GM12878 (cell line): ENCODE measurements at regions not wholly inside any gene's neighbourhood (a gene's known extent, or its start where the extent isn't known, plus 50 kb on each side); places are given as distances from the start of the nearest gene placed in this dataset.

Experiments used
- ATAC-seq: fragments of 200-7000 bp; cut with Tn5 transposase; 3 replicates; pipeline ENCODE4 v1.9.1; 2020; ENCODE audit warnings: mild to moderate bottlenecking, moderate library complexity
- BruUV-seq: library from RNA; stranded (reverse); fragments of 400-500 nt; replicated peaks from 2 replicates; lab custom pipeline; 2021; lab: Mats Ljungman, UMichigan
- CTCF ChIA-PET: fragments of 300-600 bp; sonication (Branson Sonifier 250); formaldehyde crosslinking; extraction: SDS; loops from one replicate; lab custom pipeline; 2021; ENCODE audit warnings: inconsistent platforms; lab: Yijun Ruan, JAX
- POLR2A ChIA-PET: fragments of 350-600 bp; formaldehyde crosslinking; extraction: SDS; loops from one replicate; lab custom pipeline; 2021; ENCODE audit warnings: inconsistent platforms; lab: Charles Lee
- RAD21 ChIA-PET: fragments of 300-600 bp; sonication (Branson Sonifier 250); formaldehyde crosslinking; loops from one replicate; lab custom pipeline; 2023; ENCODE audit warnings: antibody characterized with exemption; ENCODE audit not compliant: unreplicated experiment; lab: Charles Lee
- SMC1A ChIA-PET: fragments of 300-600 bp; sonication (Branson Sonifier 250); formaldehyde crosslinking; loops from one replicate; lab custom pipeline; 2023; ENCODE audit not compliant: unreplicated experiment, uncharacterized antibody; lab: Charles Lee
- DNase-seq: peaks from one replicate; pipeline ENCODE4 v3.0.0-alpha.2; 2011; ENCODE audit warnings: low read depth, low spot score
- FAIRE-seq: peaks from 3 replicates; lab custom pipeline; 2011; peaks lifted over from hg19 to GRCh38; lab: Jason Lieb, UNC
- H2AFZ ChIP-seq: 2 replicates; pipeline ENCODE4 v1.6.0; 2011; ENCODE audit warnings: low read depth, low read length, control low read depth; ENCODE audit not compliant: control insufficient read depth
- H3K27ac ChIP-seq: 2 replicates; pipeline ENCODE4 v1.5.1; 2011; ENCODE audit warnings: control low read depth; ENCODE audit not compliant: control insufficient read depth, insufficient read depth
- H3K27me3 ChIP-seq, 2 experiments: replicated peaks in 1 of 2; 2 replicates each; pipeline versions ENCODE4 v1.6.0 to v1.6.1; 2011; ENCODE audit warnings: low read length in 1 of 2; ENCODE audit not compliant: control insufficient read depth in 2 of 2, insufficient read depth in 2 of 2
- H3K36me3 ChIP-seq, 2 experiments: 2 replicates each; pipeline ENCODE4 v1.5.1; 2011; ENCODE audit warnings: low read length in 1 of 2; ENCODE audit not compliant: control insufficient read depth in 2 of 2, insufficient read depth in 2 of 2
- H3K4me1 ChIP-seq: 2 replicates; pipeline ENCODE4 v1.6.1; 2011; ENCODE audit warnings: mild to moderate bottlenecking, low read length, moderate library complexity, mixed read lengths; ENCODE audit not compliant: control insufficient read depth, insufficient read depth
- H3K4me2 ChIP-seq: 2 replicates; pipeline ENCODE4 v1.6.0; 2011; ENCODE audit warnings: control low read depth; ENCODE audit not compliant: control insufficient read depth, insufficient read depth
- H3K4me3 ChIP-seq: fragments of 200-600 bp; sonication (generic); 2 replicates; pipeline ENCODE4 v1.5.1; 2016
- H3K79me2 ChIP-seq: 2 replicates; pipeline ENCODE4 v1.6.0; 2011; ENCODE audit warnings: low read length; ENCODE audit not compliant: control insufficient read depth, insufficient read depth
- H3K9ac ChIP-seq: 2 replicates; pipeline ENCODE4 v1.8.0; 2011; ENCODE audit warnings: low read length, control low read depth, mixed read lengths; ENCODE audit not compliant: control insufficient read depth, insufficient read depth
- H3K9me3 ChIP-seq: replicated peaks from 3 replicates; pipeline ENCODE4 v1.5.1; 2011; ENCODE audit warnings: mild to moderate bottlenecking, low read length; ENCODE audit not compliant: control insufficient read depth, insufficient read depth
- H4K20me1 ChIP-seq: 2 replicates; pipeline ENCODE4 v1.6.0; 2011; ENCODE audit not compliant: control insufficient read depth, insufficient read depth
- ZZZ3 ChIP-seq: IDR thresholded peaks from 2 replicates; pipeline ENCODE4 v1.6.1; 2011; ENCODE audit warnings: low read depth; ENCODE audit not compliant: control insufficient read depth, insufficient read length
- WGBS: methylation state at CpG from one replicate; pipeline ENCODE4 v1.1.6; 2016; ENCODE audit warnings: low lambda C conversion rate; ENCODE audit not compliant: insufficient replicate concordance, insufficient coverage; ENCODE audit errors: missing lambda C conversion rate; 5-methylcytosine and 5-hydroxymethylcytosine counted together
- in situ Hi-C: fragments of 300-500 bp; cut with MboI; formaldehyde crosslinking; loops from 9 replicates; pipeline ENCODE4 v1.14.3; 2018; ENCODE audit warnings: mixed read lengths
- intact Hi-C: fragments of 100-400 bp; cut with micrococcal nuclease; formaldehyde crosslinking; loops from one replicate; pipeline ENCODE4 v1.14.2; 2022; ENCODE audit not compliant: unreplicated experiment
- TF ChIP-seq, protein P1 (sequence below): fragments of 450-650 bp; IDR thresholded peaks from 2 replicates; pipeline ENCODE4 v1.6.1; 2018; ENCODE audit warnings: mild to moderate bottlenecking, low read depth, moderate library complexity; ENCODE audit not compliant: partially characterized antibody
- TF ChIP-seq, protein P2 (sequence below): fragments of 450-650 bp; formaldehyde crosslinking; IDR thresholded peaks from 2 replicates; pipeline ENCODE4 v1.4.0; 2020; ENCODE audit warnings: mild to moderate bottlenecking, moderate library complexity

DNA sequence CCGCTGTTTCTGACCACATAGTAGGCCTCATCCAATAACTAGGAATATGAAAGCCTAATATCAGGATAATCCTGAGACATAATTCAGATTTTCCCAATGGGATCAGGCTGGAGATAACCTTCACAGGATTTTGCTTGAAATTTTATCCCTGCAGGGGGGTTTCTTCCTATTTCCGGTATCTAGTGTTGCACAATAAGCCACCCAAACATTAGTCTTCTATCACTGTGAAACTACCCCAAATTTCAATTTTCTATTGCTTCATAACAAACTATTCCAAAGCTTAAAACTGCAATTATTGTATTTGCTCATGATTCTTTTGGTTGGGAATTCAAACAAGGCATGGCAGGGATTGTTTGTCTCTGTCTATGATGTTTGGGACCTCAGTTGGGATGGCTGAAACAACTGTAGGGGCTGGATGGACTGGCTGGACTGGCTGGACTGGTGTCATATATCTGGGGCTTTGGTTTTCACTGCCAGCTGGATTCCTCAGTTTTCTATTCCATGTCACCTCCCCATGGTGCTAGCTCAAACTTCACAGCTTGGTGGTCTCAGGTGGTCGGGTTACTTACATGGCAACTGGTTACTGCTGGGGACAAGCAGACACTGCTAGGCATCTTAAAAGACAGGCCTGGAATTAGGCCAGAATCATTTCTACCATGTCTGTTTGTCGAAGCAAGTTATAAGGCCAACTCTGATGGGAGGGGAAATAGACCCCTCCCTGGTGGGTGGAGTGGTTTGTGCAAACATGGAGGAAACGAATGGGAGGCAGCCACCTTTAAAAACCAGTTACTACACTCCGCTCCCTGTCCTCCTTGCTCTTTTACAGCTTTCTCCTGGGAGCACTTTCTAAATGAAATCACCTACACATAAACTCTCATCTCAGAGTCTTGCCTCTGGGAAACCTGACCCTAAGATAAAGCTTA lies 88.2 kb upstream of the STT3B start:
- H3K4me3 ChIP-seq, result no peak overlapping the region
- ATAC-seq (no peak), DNase-seq (no peak), FAIRE-seq (no peak)
- BruUV-seq, result no TSS peak
- peaks cover 43% of the 10 kb centered on the region for H3K4me1 ChIP-seq
- no peak overlapping the region for H2AFZ ChIP-seq
- H3K79me2 ChIP-seq, result no peaks in the 10 kb centered on the region
- ChIA-PET POLR2A (interaction anchor here (0.6 to 0.7 kb wide), 2 partner anchors 199 to 310 kb away, joined by 3 to 4 read pairs; no protein-coding TSS in a partner anchor), SMC1A (interaction anchor here (0.6 to 3.1 kb wide), 4 partner anchors 18 to 195 kb away, joined by 3 to 11 read pairs (median 3); no protein-coding TSS in a partner anchor), RAD21 (interaction anchor here (0.6 to 0.7 kb wide), 2 partner anchors 21 to 474 kb away, joined by 3 read pairs; no protein-coding TSS in a partner anchor), CTCF (no interaction called here)
- H3K4me2 ChIP-seq, result no peak overlapping the region
- in situ Hi-C loops (no loop called here), intact Hi-C loops (loop anchor here (5.0 to 10.0 kb wide), 3 partner anchors 88 to 670 kb away; partner anchors contain the start of gene STT3B)
- no peaks in the 10 kb centered on the region for H3K36me3 ChIP-seq
- H4K20me1 ChIP-seq, result no peaks in the 10 kb centered on the region
- H3K9ac ChIP-seq, result no peak overlapping the region
- WGBS, result 58% methylated on average over 6 of the region's 6 CpGs
- no peak for TF ChIP-seq ZZZ3
- TF ChIP-seq, protein P1, sequence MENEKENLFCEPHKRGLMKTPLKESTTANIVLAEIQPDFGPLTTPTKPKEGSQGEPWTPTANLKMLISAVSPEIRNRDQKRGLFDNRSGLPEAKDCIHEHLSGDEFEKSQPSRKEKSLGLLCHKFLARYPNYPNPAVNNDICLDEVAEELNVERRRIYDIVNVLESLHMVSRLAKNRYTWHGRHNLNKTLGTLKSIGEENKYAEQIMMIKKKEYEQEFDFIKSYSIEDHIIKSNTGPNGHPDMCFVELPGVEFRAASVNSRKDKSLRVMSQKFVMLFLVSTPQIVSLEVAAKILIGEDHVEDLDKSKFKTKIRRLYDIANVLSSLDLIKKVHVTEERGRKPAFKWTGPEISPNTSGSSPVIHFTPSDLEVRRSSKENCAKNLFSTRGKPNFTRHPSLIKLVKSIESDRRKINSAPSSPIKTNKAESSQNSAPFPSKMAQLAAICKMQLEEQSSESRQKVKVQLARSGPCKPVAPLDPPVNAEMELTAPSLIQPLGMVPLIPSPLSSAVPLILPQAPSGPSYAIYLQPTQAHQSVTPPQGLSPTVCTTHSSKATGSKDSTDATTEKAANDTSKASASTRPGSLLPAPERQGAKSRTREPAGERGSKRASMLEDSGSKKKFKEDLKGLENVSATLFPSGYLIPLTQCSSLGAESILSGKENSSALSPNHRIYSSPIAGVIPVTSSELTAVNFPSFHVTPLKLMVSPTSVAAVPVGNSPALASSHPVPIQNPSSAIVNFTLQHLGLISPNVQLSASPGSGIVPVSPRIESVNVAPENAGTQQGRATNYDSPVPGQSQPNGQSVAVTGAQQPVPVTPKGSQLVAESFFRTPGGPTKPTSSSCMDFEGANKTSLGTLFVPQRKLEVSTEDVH, result no peak
- TF ChIP-seq, protein P2, sequence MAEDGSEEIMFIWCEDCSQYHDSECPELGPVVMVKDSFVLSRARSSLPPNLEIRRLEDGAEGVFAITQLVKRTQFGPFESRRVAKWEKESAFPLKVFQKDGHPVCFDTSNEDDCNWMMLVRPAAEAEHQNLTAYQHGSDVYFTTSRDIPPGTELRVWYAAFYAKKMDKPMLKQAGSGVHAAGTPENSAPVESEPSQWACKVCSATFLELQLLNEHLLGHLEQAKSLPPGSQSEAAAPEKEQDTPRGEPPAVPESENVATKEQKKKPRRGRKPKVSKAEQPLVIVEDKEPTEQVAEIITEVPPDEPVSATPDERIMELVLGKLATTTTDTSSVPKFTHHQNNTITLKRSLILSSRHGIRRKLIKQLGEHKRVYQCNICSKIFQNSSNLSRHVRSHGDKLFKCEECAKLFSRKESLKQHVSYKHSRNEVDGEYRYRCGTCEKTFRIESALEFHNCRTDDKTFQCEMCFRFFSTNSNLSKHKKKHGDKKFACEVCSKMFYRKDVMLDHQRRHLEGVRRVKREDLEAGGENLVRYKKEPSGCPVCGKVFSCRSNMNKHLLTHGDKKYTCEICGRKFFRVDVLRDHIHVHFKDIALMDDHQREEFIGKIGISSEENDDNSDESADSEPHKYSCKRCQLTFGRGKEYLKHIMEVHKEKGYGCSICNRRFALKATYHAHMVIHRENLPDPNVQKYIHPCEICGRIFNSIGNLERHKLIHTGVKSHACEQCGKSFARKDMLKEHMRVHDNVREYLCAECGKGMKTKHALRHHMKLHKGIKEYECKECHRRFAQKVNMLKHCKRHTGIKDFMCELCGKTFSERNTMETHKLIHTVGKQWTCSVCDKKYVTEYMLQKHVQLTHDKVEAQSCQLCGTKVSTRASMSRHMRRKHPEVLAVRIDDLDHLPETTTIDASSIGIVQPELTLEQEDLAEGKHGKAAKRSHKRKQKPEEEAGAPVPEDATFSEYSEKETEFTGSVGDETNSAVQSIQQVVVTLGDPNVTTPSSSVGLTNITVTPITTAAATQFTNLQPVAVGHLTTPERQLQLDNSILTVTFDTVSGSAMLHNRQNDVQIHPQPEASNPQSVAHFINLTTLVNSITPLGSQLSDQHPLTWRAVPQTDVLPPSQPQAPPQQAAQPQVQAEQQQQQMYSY, result no peak
- peaks cover 5% of the 10 kb centered on the region; the same call in 2 of the 3 replicates for H3K9me3 ChIP-seq
- H3K27me3 ChIP-seq, result no peaks in the 10 kb centered on the region
- H3K27ac ChIP-seq, result no peak overlapping the region
